Skin of body (tissue), 1 donor: ENCODE measurements at regions not wholly inside any gene's neighbourhood (a gene's known extent, or its start where the extent isn't known, plus 50 kb on each side); places are given as distances from the start of the nearest gene placed in this dataset.

Experiments
- DNase-seq: peaks from one replicate; lab custom pipeline; 2025; lab: John Stamatoyannopoulos, UW

DNA sequence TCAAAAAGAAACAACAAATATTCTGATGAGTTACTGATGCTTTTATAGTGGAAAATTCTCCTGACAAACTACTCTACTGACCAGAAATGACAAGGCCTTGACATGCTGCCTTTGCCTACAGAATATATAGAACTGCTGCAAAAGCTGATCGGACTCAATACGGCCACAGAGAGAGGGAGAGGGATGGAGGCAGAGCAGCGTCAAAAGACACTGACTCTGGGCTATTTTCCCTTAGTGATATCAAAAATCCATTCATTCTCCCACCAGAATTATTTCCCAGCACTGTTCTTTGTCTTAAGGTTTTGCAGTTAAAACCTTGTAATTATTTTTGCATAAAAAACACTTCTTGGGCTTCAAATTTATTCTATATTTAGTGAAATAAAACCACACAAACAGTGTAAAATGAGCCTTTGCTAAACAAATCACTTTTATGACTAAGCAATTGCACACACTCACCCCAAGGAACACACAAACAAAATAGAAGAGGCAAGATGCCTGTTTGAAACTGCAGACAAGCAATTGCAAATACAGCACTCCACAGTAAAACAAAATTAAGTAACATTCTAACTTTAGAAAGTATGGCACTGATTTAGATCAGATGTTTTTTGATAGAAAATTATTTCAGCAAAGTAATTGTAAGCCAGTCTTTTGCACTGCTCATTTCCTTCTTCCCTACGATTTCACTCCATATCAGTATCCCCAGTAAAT is 1036.4 kb downstream of the ADGRL2 start:
- peak; percentile 54 for DNase-seq

DNA sequence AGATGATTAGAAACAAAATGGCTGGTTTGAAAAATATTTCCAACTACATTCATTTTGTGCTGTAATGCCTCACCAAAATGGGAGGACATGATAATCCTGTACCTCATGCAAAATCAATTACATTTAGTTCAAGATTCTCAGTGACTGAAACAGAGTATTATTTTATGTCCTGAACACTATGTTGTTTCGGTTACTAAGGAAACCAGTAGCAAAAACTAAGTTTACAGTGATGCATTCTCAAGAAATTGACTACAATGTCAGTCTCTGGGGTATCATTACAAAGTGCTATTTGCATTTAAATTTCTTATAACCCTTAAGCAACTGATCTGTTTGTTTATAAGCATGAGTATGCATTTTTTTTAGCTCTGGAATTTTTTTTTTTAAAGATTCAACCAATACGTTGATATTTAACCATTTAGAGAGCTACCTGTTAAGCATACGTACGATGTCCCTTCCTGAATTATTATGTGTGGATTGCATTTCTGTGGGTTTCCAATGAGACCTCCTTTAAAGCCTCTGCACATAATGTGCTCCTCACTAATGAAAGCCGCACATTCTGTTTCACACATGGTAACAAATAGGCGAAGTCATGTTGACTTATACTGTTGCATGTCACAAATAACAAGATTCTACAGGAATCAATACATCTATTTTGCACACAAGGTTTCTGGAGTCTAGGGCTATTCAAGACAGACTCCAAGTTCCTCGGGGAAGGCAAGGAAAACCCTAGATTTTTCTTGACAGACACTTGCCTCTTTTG is 1035.7 kb downstream of the ADGRL2 start:
- DNase-seq = peak; percentile 95

DNA sequence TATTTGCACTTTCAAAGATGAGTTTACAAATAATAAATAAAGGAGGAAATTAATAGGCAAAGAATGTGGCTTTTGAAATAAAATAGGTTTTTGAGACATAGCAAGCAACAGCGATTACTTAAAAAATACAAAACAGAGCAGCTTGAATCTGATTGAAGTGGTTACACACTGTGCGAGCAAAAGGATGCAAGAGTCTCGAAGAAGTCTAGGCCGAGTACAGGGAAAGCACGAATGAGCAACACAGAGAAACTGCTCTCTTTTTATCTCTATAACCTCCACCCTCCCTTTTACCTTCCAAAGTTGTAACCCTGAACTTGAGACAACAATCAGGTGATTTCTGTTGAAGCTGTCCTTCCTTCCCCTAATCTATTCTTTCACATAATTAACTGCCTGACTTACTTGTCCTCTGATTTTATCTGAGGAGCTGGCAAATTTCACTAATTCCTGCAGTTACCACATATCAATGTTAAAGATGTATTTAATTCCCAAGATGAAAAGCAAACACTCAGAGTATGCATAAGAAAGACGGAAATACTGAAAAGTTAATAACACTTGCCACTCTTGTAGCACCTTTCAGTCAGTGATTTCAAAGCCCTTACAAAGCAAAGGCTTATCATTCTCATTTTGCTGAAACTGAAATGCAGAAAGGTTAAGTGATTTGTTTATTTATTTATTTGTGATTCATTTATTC is 1030.1 kb downstream of the ADGRL2 start:
- no peak for DNase-seq

DNA sequence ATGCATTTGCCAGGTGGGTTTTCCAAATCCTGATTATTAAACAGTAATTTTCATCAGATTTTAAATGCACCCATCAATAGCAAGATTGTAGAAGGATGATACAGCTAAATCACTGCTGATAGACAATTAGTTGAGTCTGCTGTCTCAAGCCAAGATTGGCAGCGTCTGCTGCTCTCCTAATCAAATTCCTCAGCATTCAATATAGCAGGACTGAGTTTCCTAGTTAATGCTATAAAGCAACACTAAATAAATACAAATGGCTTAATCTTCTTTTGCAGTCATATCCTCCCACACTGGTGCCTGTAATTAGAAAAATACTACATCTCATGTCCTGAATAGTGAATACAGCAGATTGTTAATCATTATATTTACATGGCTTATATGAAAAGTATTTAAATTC is 1028.8 kb downstream of the ADGRL2 start:
- no peak for DNase-seq

GRCh38 chr1:82823876-82824275 is 1023.1 kb downstream of the ADGRL2 start:
- DNase-seq = no peak

- no peak for DNase-seq
Measured at GRCh38 chr1:82820816-82821215, 1020.1 kb downstream of the ADGRL2 start.

- no peak for DNase-seq
Measured at GRCh38 chr1:82819234-82819633, 1018.5 kb downstream of the ADGRL2 start.

DNA sequence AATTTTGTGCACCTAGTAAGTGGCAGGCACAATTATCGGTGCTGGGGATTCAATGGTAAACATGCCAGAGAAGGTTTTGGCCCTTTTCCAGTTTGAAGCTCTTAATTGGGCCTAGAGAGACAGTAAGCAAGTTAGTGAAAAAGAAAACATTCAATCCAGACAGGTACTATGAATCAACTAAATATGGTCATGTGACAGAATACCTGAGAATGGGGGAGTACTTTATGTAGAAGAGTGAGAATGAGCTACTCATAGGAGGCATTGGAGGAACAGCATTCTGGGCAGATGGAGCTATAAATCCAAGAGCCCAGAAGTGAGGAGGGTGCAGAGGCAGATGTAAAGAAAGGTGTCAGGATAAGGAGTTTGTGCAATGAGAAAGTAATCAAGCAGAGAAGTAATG is 1017.9 kb downstream of the ADGRL2 start:
- no peak for DNase-seq

- DNase-seq = peak; percentile 24
Measured at GRCh38 chr1:82813386-82813785, 1012.7 kb downstream of the ADGRL2 start.

DNA sequence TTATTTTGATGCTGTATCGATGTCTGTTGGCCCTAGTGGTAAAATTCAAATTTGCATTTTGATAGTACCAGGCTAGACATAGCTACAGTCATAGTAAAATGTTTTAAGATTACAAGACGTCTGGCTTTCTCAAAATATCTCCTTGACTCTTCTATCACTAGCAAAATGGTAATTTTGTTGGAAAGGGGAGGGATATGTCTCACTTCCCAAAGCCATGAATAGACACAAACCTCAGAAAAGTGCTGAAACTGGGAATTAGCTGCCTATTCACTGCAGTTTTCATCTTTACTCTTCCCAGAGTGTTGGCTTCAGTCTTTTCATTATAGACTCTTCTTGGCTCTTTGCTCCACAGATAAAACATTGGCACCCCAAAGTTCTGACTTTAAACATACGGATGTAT is 1009.9 kb downstream of the ADGRL2 start:
- no peak for DNase-seq

- no peak for DNase-seq
Measured at GRCh38 chr1:82807563-82807962, 1006.8 kb downstream of the ADGRL2 start.

- no peak for DNase-seq
Measured at GRCh38 chr1:82806133-82806532, 1005.4 kb downstream of the ADGRL2 start.

GRCh38 chr1:82801176-82801575 is 1000.4 kb downstream of the ADGRL2 start:
- no peak for DNase-seq

DNA sequence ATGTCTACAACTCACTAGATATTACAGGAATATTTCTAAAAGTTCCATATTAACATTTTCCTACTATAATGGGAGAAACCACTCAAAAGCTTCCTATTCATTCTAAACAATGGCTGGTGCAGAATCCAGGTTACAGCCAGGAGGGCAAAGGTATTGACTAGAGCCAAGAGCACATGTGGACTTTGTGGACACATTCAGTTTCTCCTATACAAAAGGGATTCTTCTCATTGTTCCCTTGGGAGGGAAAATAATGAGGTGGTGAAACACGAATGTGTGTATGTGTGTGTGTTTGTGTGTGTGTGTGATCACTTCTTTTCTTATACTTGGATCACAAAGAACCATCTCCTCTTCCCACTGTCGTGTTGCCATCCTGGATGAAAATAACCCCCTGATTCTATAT is 1000.0 kb downstream of the ADGRL2 start:
- no peak for DNase-seq

GRCh38 chr1:82799261-82799660 is 998.5 kb downstream of the ADGRL2 start:
- DNase-seq = no peak

- no peak for DNase-seq
Measured at GRCh38 chr1:82795508-82796149, 994.9 kb downstream of the ADGRL2 start.

- no peak for DNase-seq
Measured at GRCh38 chr1:82792151-82792550, 991.4 kb downstream of the ADGRL2 start.

DNA sequence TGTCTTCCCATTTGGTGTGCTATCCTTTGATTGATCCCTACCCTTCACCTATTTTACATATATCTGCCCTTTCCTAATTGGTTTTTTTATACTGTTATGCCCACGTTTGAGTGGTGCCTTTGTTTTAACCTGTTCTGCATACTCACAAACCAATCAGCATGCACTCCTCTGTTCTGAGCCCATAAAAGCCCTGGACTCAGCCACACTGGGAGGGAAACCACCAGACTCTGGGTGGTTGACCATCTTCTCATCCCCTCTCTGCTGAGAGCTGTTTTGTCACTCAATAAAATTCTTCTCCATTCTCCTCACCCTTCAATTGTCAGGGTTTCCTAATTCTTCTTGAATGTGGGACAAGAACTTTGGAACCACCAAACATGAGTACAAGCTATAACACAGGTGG is 989.8 kb downstream of the ADGRL2 start:
- no peak for DNase-seq

GRCh38 chr1:82788660-82789059 is 987.9 kb downstream of the ADGRL2 start:
- no peak for DNase-seq

DNA sequence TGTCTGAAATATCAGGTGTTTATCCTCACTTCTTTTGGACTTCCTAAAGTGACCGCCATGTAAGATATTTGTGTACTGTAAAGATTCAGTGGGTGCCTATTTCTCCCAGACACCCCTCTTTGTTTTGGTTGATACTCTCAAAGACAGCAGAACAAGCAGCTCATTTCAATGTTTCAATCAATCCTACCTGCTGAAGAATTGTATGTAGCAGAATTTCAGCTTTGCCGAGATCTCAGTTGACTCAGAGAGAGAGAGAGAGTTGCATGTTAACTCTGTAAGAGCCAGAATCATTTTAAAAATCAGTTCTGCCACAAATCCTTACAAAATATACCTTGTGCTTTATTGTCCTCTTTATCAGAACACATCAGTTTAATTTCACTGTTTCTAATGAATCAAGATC is 987.3 kb downstream of the ADGRL2 start:
- no peak for DNase-seq

DNA sequence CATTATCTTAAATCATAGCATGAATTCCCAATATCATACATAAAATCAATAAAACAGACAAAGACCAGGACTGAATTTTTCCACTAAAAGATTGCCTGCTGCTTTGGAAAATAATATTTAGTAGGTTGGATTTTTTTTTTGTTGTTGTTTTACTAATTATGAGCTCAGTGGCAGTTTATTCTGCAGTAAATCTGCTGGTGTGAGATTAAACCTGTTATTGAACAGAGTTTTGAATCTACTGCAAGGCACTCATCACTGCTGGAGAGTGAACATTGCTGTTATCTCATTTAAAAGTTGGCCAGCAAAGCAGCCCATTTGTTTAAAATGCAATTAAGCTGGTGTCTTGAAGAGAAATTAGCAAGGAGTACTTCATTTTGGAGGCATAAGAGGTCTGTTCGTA is 986.1 kb downstream of the ADGRL2 start:
- no peak for DNase-seq

GRCh38 chr1:82785268-82785790 is 984.6 kb downstream of the ADGRL2 start:
- no peak for DNase-seq
